WTC11 (cell line): ENCODE measurements at regions not wholly inside any gene's neighbourhood (a gene's known extent, or its start where the extent isn't known, plus 50 kb on each side); places are given as distances from the start of the nearest gene placed in this dataset.

Experiments used
- ATAC-seq: fragments of 200-7000 bp; cut with Tn5 transposase; 2 replicates; pipeline ENCODE4 v1.10.0; 2021; ENCODE audit warnings: mild to moderate bottlenecking, moderate library complexity
- CTCF ChIA-PET: fragments of 300-600 bp; sonication (Branson Sonifier 250); formaldehyde crosslinking; loops from one replicate; lab custom pipeline; 2021; ENCODE audit warnings: antibody characterized with exemption; lab: Charles Lee
- POLR2A ChIA-PET: fragments of 350-600 bp; sonication (Branson Sonifier 250); formaldehyde crosslinking; loops from one replicate; lab custom pipeline; 2021; ENCODE audit warnings: antibody characterized with exemption; lab: Charles Lee
- DNase-seq: peaks from one replicate; pipeline ENCODE4 v3.0.0; 2021; ENCODE audit warnings: low spot score
- H3K27ac Mint-ChIP-seq: 2 replicates; pipeline ENCODE4 v1.8.0; 2021; ENCODE audit warnings: mixed read lengths
- H3K27me3 Mint-ChIP-seq: 2 replicates; pipeline ENCODE4 v1.8.0; 2021; ENCODE audit warnings: low read depth, mild to moderate bottlenecking, moderate library complexity, mixed read lengths
- H3K36me3 Mint-ChIP-seq: 2 replicates; pipeline ENCODE4 v1.8.0; 2021; ENCODE audit warnings: mixed read lengths
- H3K4me1 Mint-ChIP-seq: 2 replicates; pipeline ENCODE4 v1.8.0; 2022; ENCODE audit warnings: mixed read lengths
- H3K4me3 Mint-ChIP-seq: 2 replicates; pipeline ENCODE4 v1.8.0; 2021; ENCODE audit warnings: mild to moderate bottlenecking, moderate library complexity, mixed read lengths
- H3K9me3 Mint-ChIP-seq: 2 replicates; pipeline ENCODE4 v1.8.0; 2021; ENCODE audit warnings: mixed read lengths
- ELF4 ChIP-seq: sonication (generic); formaldehyde crosslinking; IDR thresholded peaks from 2 replicates; pipeline ENCODE4 v1.8.1; 2022; ENCODE audit warnings: low read depth, mild to moderate bottlenecking, moderate library complexity, missing genetic modification reagents
- HMGA2 ChIP-seq: fragments of 250-450 bp; sonication (Bioruptor Pico); IDR thresholded peaks from 2 replicates; pipeline ENCODE4 v1.4.0; 2021; ENCODE audit warnings: mild to moderate bottlenecking, moderate library complexity
- JAZF1 ChIP-seq: fragments of 250-450 bp; sonication (Bioruptor Pico); IDR thresholded peaks from 2 replicates; pipeline ENCODE4 v1.9.0; 2021; ENCODE audit warnings: moderate library complexity, mild to moderate bottlenecking, inconsistent platforms
- KAT7 ChIP-seq: sonication (generic); formaldehyde crosslinking; IDR thresholded peaks from 2 replicates; pipeline ENCODE4 v1.8.1; 2023; ENCODE audit warnings: missing genetic modification reagents, mild to moderate bottlenecking, borderline replicate concordance
- MXD4 ChIP-seq: fragments of 250-450 bp; sonication (Bioruptor Pico); IDR thresholded peaks from 2 replicates; pipeline ENCODE4 v1.8.0; 2021; ENCODE audit warnings: mild to moderate bottlenecking, moderate library complexity, borderline replicate concordance
- NR1H2 ChIP-seq: sonication (generic); formaldehyde crosslinking; IDR thresholded peaks from 2 replicates; pipeline ENCODE4 v1.9.0; 2021; ENCODE audit warnings: mild to moderate bottlenecking, moderate library complexity, missing genetic modification reagents
- NR2C2 ChIP-seq: sonication (generic); formaldehyde crosslinking; IDR thresholded peaks from 2 replicates; pipeline ENCODE4 v1.8.0; 2022; ENCODE audit warnings: mild to moderate bottlenecking, missing genetic modification reagents
- NR3C1 ChIP-seq: sonication (generic); formaldehyde crosslinking; conservative IDR thresholded peaks from 2 replicates; pipeline ENCODE4 v1.8.1; 2023; ENCODE audit warnings: low read depth, mild to moderate bottlenecking, missing genetic modification reagents
- SMAD3 ChIP-seq: sonication (generic); formaldehyde crosslinking; IDR thresholded peaks from 2 replicates; pipeline ENCODE4 v1.8.0; 2022; ENCODE audit warnings: missing genetic modification reagents, mild to moderate bottlenecking, borderline replicate concordance
- SP1 ChIP-seq: sonication (generic); formaldehyde crosslinking; conservative IDR thresholded peaks from 2 replicates; pipeline ENCODE4 v1.8.1; 2022; ENCODE audit warnings: missing genetic modification reagents
- ZNF396 ChIP-seq: fragments of 250-450 bp; sonication (Bioruptor Pico); IDR thresholded peaks from 2 replicates; pipeline ENCODE4 v1.8.0; 2021; ENCODE audit warnings: mild to moderate bottlenecking, moderate library complexity, borderline replicate concordance
- TF ChIP-seq, protein P1 (sequence below): sonication (generic); formaldehyde crosslinking; IDR thresholded peaks from 2 replicates; pipeline ENCODE4 v1.8.1; 2022; ENCODE audit warnings: missing genetic modification reagents, borderline replicate concordance
- TF ChIP-seq, protein P2 (sequence below): sonication (generic); formaldehyde crosslinking; IDR thresholded peaks from 2 replicates; pipeline ENCODE4 v1.8.0; 2023; ENCODE audit warnings: missing genetic modification reagents
- TF ChIP-seq, protein P3 (sequence below): sonication (generic); formaldehyde crosslinking; IDR thresholded peaks from 2 replicates; pipeline ENCODE4 v1.8.0; 2022; ENCODE audit warnings: mild to moderate bottlenecking, missing genetic modification reagents
- TF ChIP-seq, protein P4 (sequence below): sonication (generic); formaldehyde crosslinking; IDR thresholded peaks from 2 replicates; pipeline ENCODE4 v1.8.1; 2022; ENCODE audit warnings: low read depth, mild to moderate bottlenecking, moderate library complexity, missing genetic modification reagents, borderline replicate concordance
- TF ChIP-seq, protein P5 (sequence below): sonication (generic); formaldehyde crosslinking; IDR thresholded peaks from 2 replicates; pipeline ENCODE4 v1.8.1; 2023; ENCODE audit warnings: mild to moderate bottlenecking, missing genetic modification reagents, moderate library complexity
- TF ChIP-seq, protein P6 (sequence below): sonication (generic); formaldehyde crosslinking; IDR thresholded peaks from 2 replicates; pipeline ENCODE4 v1.8.1; 2023; ENCODE audit warnings: mild to moderate bottlenecking, missing genetic modification reagents
- TF ChIP-seq, protein P7 (sequence below): fragments of 250-450 bp; sonication (Bioruptor Pico); IDR thresholded peaks from 2 replicates; pipeline ENCODE4 v1.9.0; 2021; ENCODE audit warnings: mild to moderate bottlenecking, borderline replicate concordance
- TF ChIP-seq, protein P8 (sequence below): sonication (generic); formaldehyde crosslinking; IDR thresholded peaks from 2 replicates; pipeline ENCODE4 v1.8.1; 2022; ENCODE audit warnings: mild to moderate bottlenecking, moderate library complexity, missing genetic modification reagents

DNA sequence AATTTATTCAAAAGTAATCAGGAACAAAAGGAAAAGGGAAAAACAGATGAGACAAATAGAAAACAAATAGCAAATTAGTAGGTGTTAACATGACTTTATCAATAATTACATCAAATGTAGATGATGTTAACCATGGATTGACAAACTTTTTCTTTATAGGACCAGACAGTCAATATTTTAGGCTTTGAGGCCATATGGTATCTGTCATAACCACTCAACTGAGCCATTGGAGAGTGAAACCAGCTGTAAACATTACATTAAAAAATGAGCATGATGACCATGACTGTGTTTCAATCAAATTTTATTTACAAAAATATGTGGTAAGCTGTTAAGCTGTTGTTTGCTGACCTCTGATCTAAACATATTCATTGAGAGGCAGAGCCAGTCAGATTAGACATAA is 118.5 kb upstream of the NWD2 start:
- no peaks in the 10 kb centered on the region for H3K9me3 Mint-ChIP-seq
- no peak for ATAC-seq
- CTCF ChIA-PET, result no interaction called here
- peaks cover 4% of the 10 kb centered on the region for H3K4me1 Mint-ChIP-seq
- POLR2A ChIA-PET, result no interaction called here
- no peak for DNase-seq
- H3K27ac Mint-ChIP-seq, result no peak overlapping the region
- no peaks in the 10 kb centered on the region for H3K27me3 Mint-ChIP-seq
- H3K36me3 Mint-ChIP-seq, result no peaks in the 10 kb centered on the region
- TF ChIP-seq, protein P1, sequence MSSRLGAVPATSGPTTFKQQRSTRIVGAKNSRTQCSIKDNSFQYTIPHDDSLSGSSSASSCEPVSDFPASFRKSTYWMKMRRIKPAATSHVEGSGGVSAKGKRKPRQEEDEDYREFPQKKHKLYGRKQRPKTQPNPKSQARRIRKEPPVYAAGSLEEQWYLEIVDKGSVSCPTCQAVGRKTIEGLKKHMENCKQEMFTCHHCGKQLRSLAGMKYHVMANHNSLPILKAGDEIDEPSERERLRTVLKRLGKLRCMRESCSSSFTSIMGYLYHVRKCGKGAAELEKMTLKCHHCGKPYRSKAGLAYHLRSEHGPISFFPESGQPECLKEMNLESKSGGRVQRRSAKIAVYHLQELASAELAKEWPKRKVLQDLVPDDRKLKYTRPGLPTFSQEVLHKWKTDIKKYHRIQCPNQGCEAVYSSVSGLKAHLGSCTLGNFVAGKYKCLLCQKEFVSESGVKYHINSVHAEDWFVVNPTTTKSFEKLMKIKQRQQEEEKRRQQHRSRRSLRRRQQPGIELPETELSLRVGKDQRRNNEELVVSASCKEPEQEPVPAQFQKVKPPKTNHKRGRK (CRISPR knock-in tag), result no peak
- TF ChIP-seq, protein P2, sequence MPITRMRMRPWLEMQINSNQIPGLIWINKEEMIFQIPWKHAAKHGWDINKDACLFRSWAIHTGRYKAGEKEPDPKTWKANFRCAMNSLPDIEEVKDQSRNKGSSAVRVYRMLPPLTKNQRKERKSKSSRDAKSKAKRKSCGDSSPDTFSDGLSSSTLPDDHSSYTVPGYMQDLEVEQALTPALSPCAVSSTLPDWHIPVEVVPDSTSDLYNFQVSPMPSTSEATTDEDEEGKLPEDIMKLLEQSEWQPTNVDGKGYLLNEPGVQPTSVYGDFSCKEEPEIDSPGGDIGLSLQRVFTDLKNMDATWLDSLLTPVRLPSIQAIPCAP (CRISPR knock-in tag), result no peak
- TF ChIP-seq, protein P3, sequence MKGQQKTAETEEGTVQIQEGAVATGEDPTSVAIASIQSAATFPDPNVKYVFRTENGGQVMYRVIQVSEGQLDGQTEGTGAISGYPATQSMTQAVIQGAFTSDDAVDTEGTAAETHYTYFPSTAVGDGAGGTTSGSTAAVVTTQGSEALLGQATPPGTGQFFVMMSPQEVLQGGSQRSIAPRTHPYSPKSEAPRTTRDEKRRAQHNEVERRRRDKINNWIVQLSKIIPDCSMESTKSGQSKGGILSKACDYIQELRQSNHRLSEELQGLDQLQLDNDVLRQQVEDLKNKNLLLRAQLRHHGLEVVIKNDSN (CRISPR knock-in tag), result no peak
- TF ChIP-seq NR3C1 (CRISPR knock-in tag), result no peak
- H3K4me3 Mint-ChIP-seq, result no peak overlapping the region

DNA sequence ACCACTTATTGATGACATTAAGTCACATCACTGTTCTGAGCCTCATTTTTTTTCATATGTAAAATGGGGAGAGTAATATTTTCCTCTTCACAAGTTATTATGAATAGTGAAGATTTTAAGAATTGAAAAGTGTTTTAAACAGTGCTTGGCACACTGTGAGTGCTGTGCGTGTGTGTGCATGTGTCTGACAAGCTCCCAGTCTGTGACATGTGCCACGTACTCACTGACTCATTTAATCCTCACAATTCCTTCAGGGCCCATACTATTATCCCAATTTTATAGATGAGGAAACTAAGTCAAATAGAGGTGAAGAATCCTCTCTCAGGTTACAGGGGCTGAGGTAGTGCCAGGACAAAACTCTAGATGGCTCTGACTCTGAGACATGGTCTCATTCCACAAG is 114.1 kb upstream of the NWD2 start:
- H3K36me3 Mint-ChIP-seq, result no peaks in the 10 kb centered on the region
- no peaks in the 10 kb centered on the region for H3K9me3 Mint-ChIP-seq
- DNase-seq (no peak), ATAC-seq (peak; percentile 67)
- H3K27me3 Mint-ChIP-seq, result no peaks in the 10 kb centered on the region
- H3K4me1 Mint-ChIP-seq, result peaks cover 4% of the 10 kb centered on the region
- POLR2A ChIA-PET, result no interaction called here
- CTCF ChIA-PET, result no interaction called here
- H3K4me3 Mint-ChIP-seq, result no peak overlapping the region
- no peak overlapping the region for H3K27ac Mint-ChIP-seq
- TF ChIP-seq MXD4 (CRISPR knock-in tag), result no peak
- TF ChIP-seq HMGA2 (CRISPR knock-in tag), result no peak
- no peak for TF ChIP-seq KAT7
- TF ChIP-seq ZNF396, result no peak
- TF ChIP-seq, protein P4, sequence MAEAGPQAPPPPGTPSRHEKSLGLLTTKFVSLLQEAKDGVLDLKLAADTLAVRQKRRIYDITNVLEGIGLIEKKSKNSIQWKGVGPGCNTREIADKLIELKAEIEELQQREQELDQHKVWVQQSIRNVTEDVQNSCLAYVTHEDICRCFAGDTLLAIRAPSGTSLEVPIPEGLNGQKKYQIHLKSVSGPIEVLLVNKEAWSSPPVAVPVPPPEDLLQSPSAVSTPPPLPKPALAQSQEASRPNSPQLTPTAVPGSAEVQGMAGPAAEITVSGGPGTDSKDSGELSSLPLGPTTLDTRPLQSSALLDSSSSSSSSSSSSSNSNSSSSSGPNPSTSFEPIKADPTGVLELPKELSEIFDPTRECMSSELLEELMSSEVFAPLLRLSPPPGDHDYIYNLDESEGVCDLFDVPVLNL, result no peak
- TF ChIP-seq NR1H2, result no peak
- no peak for TF ChIP-seq JAZF1 (CRISPR knock-in tag)
- TF ChIP-seq, protein P5, sequence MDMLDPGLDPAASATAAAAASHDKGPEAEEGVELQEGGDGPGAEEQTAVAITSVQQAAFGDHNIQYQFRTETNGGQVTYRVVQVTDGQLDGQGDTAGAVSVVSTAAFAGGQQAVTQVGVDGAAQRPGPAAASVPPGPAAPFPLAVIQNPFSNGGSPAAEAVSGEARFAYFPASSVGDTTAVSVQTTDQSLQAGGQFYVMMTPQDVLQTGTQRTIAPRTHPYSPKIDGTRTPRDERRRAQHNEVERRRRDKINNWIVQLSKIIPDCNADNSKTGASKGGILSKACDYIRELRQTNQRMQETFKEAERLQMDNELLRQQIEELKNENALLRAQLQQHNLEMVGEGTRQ (CRISPR knock-in tag), result no peak
- TF ChIP-seq, protein P6, sequence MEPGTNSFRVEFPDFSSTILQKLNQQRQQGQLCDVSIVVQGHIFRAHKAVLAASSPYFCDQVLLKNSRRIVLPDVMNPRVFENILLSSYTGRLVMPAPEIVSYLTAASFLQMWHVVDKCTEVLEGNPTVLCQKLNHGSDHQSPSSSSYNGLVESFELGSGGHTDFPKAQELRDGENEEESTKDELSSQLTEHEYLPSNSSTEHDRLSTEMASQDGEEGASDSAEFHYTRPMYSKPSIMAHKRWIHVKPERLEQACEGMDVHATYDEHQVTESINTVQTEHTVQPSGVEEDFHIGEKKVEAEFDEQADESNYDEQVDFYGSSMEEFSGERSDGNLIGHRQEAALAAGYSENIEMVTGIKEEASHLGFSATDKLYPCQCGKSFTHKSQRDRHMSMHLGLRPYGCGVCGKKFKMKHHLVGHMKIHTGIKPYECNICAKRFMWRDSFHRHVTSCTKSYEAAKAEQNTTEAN (CRISPR knock-in tag), result no peak
- TF ChIP-seq, protein P7, sequence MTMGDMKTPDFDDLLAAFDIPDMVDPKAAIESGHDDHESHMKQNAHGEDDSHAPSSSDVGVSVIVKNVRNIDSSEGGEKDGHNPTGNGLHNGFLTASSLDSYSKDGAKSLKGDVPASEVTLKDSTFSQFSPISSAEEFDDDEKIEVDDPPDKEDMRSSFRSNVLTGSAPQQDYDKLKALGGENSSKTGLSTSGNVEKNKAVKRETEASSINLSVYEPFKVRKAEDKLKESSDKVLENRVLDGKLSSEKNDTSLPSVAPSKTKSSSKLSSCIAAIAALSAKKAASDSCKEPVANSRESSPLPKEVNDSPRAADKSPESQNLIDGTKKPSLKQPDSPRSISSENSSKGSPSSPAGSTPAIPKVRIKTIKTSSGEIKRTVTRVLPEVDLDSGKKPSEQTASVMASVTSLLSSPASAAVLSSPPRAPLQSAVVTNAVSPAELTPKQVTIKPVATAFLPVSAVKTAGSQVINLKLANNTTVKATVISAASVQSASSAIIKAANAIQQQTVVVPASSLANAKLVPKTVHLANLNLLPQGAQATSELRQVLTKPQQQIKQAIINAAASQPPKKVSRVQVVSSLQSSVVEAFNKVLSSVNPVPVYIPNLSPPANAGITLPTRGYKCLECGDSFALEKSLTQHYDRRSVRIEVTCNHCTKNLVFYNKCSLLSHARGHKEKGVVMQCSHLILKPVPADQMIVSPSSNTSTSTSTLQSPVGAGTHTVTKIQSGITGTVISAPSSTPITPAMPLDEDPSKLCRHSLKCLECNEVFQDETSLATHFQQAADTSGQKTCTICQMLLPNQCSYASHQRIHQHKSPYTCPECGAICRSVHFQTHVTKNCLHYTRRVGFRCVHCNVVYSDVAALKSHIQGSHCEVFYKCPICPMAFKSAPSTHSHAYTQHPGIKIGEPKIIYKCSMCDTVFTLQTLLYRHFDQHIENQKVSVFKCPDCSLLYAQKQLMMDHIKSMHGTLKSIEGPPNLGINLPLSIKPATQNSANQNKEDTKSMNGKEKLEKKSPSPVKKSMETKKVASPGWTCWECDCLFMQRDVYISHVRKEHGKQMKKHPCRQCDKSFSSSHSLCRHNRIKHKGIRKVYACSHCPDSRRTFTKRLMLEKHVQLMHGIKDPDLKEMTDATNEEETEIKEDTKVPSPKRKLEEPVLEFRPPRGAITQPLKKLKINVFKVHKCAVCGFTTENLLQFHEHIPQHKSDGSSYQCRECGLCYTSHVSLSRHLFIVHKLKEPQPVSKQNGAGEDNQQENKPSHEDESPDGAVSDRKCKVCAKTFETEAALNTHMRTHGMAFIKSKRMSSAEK (CRISPR knock-in tag), result no peak
- no peak for TF ChIP-seq SMAD3 (CRISPR knock-in tag)
- TF ChIP-seq SP1 (CRISPR knock-in tag), result no peak
- TF ChIP-seq ELF4 (CRISPR knock-in tag), result no peak
- TF ChIP-seq NR2C2 (CRISPR knock-in tag), result no peak
- TF ChIP-seq, protein P8, sequence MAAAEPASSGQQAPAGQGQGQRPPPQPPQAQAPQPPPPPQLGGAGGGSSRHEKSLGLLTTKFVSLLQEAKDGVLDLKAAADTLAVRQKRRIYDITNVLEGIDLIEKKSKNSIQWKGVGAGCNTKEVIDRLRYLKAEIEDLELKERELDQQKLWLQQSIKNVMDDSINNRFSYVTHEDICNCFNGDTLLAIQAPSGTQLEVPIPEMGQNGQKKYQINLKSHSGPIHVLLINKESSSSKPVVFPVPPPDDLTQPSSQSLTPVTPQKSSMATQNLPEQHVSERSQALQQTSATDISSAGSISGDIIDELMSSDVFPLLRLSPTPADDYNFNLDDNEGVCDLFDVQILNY (CRISPR knock-in tag), result no peak
